ENCODE measurements at regions not wholly inside any gene's neighbourhood (a gene's known extent, or its start where the extent isn't known, plus 50 kb on each side); places are given as distances from the start of the nearest gene placed in this dataset.

DNA sequence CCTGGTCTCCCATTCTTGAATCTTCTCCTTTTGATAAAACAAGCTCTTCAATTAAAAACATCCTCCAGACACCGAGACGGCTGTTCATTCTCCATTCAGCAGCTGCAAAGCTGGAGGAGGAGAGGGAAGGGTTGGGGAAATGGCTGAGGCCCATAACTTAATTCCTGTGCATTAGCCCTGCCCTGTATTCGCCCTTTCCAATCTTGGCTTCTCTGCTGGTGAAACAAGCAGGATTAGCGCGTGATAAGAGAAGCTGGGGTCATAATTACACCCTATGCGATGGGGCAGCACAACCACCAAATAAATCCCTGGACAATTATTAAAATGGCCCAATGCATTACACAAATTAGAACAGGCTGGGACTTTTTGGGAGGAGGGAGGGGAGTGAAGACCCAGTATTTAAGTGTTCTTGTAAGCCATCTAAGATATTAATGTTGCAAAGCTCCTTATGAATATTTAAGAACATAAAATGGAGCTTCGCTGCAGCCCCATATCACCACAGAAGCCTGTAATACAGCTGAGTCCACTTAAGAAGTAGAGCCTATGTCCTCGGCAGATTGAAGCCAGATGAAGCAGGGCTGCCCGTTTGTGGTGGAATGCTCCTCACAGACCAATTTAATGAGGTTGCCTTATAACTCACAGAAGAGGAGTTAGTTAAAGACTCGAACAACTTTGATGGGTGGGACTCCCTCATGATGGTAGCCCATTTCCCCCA is 176.6 kb upstream of the SKOR2 start:
- Histone ChIP-seq H3K36me3 (replicated peaks) (no peaks in the 10 kb centered on the region), H3K9me3 (no peaks in the 10 kb centered on the region), H3K27me3 (ENCODE audit: low read depth) (no peaks in the 10 kb centered on the region), H3K4me3 (no peak overlapping the region), H3K4me1 (no peaks in the 10 kb centered on the region)
- DNase-seq (ENCODE audit: low spot score in 2 of 2) = no peak
- in situ Hi-C loops (cut with MboI; ENCODE audit: low sequenced_read_pairs) = no loop called here

DNA sequence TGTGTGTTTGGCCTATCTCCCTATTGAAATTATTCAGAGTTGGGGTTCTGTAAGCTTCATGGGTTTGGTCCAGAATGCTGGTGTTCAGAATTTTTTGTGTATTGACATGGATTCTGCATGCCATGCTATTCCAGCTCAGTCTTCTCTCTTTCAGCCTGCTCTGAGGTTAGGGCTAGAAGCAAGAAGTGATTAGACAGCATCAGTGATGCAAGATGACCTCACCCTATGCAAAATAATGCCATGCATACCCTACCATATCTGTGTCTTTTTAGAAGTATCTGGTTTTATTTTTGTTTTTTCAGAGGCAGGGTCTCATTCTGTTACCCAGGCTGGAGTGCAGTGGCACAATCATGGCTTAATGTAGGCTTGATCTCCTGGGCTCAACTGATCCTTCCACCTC is 175.6 kb upstream of the SKOR2 start:
- in situ Hi-C loops (cut with MboI; ENCODE audit: low sequenced_read_pairs) = no loop called here
- Histone ChIP-seq H3K27me3 (ENCODE audit: low read depth) (no peaks in the 10 kb centered on the region), H3K4me1 (no peaks in the 10 kb centered on the region), H3K36me3 (replicated peaks) (no peaks in the 10 kb centered on the region), H3K4me3 (no peak overlapping the region), H3K9me3 (no peaks in the 10 kb centered on the region)
- DNase-seq (ENCODE audit: low spot score in 2 of 2) = no peak

DNA sequence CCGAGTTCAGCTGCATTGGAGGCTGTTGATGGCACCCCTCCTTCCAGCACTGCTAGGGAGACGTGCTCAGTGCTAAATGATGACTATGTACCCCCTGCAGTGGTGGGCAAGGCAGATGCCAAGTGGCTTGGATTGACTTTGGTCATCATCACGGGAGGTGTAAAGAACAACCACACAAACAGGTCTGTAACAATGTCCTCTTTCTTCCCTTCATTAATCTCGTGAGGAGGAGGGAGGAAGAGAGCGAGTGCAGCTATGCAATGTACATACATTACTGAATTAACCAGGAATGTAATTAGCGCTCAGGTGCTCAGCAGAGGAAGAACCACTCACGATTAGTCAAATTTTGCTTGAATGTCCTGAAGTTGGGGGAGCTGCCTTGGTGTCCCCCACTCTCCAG is 173.9 kb upstream of the SKOR2 start:
- Histone ChIP-seq H3K27me3 (ENCODE audit: low read depth) (no peaks in the 10 kb centered on the region), H3K4me1 (no peaks in the 10 kb centered on the region), H3K9me3 (no peaks in the 10 kb centered on the region), H3K36me3 (replicated peaks) (no peaks in the 10 kb centered on the region), H3K4me3 (no peak overlapping the region)
- no peak for DNase-seq (ENCODE audit: low spot score in 2 of 2)
- in situ Hi-C loops (cut with MboI; ENCODE audit: low sequenced_read_pairs) = no loop called here

DNA sequence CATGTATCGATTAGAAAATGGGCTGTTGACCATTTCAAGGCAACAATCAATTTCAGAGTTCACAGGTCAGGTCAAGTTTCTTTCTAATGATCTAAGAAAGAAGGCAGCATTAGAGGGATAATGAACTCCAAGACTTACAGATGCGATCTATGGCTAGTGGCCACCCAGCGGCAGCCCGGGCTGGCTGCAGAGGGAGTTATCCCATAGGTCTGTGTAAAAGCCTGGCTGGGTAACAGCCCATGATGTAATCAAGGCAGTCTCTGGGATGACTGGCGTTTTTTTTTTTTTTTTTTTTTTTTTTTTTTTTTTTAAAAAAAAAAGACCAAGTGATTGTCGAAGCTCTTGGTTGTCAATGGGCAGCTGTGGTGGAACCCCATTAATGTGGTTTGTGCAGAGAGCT is 171.1 kb upstream of the SKOR2 start:
- in situ Hi-C loops (cut with MboI; ENCODE audit: low sequenced_read_pairs) = no loop called here
- H3K4me1 ChIP-seq = no peaks in the 10 kb centered on the region
- no peak for DNase-seq (ENCODE audit: low spot score in 2 of 2)
- no peak overlapping the region for H3K4me3 ChIP-seq
- no peaks in the 10 kb centered on the region for H3K27me3 ChIP-seq (ENCODE audit: low read depth)
- no peaks in the 10 kb centered on the region for H3K36me3 ChIP-seq (replicated peaks)
- no peaks in the 10 kb centered on the region for H3K9me3 ChIP-seq

DNA sequence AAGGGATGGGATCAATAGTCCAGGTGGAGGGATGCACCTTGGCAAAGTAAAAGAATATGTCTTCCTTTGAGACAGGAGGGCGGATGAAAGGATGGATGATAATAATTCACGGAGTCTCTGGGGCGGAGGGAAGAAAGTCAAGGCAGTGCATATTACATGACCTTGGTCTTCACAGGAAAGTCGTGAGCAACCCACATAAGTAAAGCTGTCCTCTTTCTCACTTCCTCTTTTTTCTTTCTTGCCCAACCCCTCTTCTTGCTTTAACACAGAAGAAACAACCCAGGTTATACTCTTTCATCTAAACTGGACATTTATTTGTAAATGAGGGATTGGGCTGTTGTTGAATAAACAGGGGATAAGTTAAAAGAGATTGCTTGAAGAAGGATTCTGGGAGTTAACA is 168.7 kb upstream of the SKOR2 start:
- H3K9me3 ChIP-seq = no peaks in the 10 kb centered on the region
- in situ Hi-C loops (cut with MboI; ENCODE audit: low sequenced_read_pairs) = no loop called here
- H3K36me3 ChIP-seq (replicated peaks) = no peaks in the 10 kb centered on the region
- no peak overlapping the region for H3K4me3 ChIP-seq
- no peaks in the 10 kb centered on the region for H3K4me1 ChIP-seq
- H3K27me3 ChIP-seq (ENCODE audit: low read depth) = peaks cover 14% of the 10 kb centered on the region; the same call in 1 of the 2 replicates
- DNase-seq (ENCODE audit: low spot score in 2 of 2) = no peak

DNA sequence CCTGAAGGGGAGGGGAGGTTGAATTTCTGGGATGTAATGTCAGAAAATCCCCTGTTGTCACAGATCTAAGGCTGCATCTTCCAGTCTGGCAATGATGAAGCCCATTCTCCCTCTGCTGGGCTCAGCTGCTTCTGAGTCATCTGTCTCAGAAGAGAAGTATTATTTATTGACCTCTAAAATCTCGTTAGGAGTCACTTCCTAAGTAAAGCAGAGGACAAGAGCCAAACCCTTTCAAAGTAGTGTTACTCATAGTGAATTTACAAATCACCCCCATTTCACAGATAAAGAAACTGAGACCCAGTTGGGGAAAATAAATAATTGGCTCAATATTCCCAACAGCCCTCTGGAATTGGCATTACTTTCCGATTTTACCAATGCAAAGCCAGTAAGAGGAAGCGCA is 167.3 kb upstream of the SKOR2 start:
- no peaks in the 10 kb centered on the region for H3K9me3 ChIP-seq
- H3K4me3 ChIP-seq = no peak overlapping the region
- in situ Hi-C loops (cut with MboI; ENCODE audit: low sequenced_read_pairs) = no loop called here
- H3K4me1 ChIP-seq = no peaks in the 10 kb centered on the region
- DNase-seq (ENCODE audit: low spot score in 2 of 2) = no peak
- H3K36me3 ChIP-seq (replicated peaks) = no peaks in the 10 kb centered on the region
- H3K27me3 ChIP-seq (ENCODE audit: low read depth) = peaks cover 14% of the 10 kb centered on the region; the same call in 1 of the 2 replicates

DNA sequence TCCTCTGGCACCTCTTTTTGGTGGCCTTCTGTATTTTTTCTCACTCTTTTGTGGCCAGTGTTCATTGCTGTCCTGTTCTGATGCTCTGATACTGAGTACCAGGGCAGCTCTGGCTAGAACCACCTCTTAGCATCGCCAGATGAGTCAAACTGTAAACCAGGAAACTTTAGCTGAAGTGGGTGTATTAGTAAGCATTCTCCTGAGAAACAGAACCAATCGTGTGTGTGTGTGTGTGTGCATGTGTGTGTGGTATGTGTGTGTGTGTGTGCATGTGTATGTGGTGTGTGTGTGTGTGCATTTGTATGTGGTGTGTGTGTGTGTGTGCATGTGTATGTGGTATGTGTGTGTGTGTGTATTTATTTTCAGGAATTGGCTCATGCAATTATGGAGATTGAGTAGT is 166.3 kb upstream of the SKOR2 start:
- Histone ChIP-seq H3K4me3 (no peak overlapping the region), H3K27me3 (ENCODE audit: low read depth) (peaks cover 14% of the 10 kb centered on the region; the same call in 1 of the 2 replicates), H3K9me3 (no peaks in the 10 kb centered on the region), H3K36me3 (replicated peaks) (no peaks in the 10 kb centered on the region), H3K4me1 (no peaks in the 10 kb centered on the region)
- in situ Hi-C loops (cut with MboI; ENCODE audit: low sequenced_read_pairs) = no loop called here
- no peak for DNase-seq (ENCODE audit: low spot score in 2 of 2)

DNA sequence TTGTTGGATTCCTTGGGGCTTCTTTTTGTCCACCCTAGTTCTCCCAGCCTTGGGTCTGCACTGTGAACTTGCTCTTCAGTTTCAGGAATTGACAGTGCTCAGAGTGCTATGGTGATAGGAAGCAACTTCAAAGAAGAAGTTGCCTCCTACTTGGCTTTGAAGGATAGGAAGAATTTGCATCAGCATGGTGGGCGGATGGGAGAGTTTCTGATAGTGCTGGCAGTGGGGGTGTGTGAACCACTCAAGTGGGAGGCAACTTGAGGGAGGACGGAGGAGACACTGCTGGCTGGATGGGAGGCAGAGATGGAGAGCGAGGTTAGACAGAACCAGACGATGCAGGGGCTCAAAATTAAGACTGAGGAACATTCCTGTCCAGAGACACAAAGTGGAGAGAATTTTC is 164.4 kb upstream of the SKOR2 start:
- Histone ChIP-seq H3K36me3 (replicated peaks) (no peaks in the 10 kb centered on the region), H3K27me3 (ENCODE audit: low read depth) (peaks cover 14% of the 10 kb centered on the region; the same call in 1 of the 2 replicates), H3K4me3 (no peak overlapping the region), H3K4me1 (no peaks in the 10 kb centered on the region), H3K9me3 (no peaks in the 10 kb centered on the region)
- in situ Hi-C loops (cut with MboI; ENCODE audit: low sequenced_read_pairs) = no loop called here
- DNase-seq (ENCODE audit: low spot score in 2 of 2) = no peak

DNA sequence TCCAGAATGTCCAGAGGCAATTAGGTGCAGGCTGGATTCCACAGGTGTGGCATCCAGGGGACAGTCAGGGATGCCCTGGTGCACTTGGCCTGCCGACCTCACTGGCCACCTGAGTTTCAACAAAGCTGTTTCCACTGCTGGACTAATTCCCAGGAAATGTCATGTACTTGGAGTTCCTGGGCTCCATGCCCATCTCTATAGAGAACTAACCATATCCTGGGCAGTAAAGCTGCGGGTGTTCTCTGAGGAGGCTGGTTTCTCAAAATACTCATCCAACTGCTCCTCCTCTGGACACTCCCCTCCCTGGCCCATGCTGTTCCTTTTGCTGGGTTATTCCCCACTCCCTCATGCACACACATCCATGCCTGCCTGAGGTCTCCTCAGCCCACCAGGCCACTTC is 161.9 kb upstream of the SKOR2 start:
- in situ Hi-C loops (cut with MboI; ENCODE audit: low sequenced_read_pairs) = no loop called here
- DNase-seq (ENCODE audit: low spot score in 2 of 2) = no peak

DNA sequence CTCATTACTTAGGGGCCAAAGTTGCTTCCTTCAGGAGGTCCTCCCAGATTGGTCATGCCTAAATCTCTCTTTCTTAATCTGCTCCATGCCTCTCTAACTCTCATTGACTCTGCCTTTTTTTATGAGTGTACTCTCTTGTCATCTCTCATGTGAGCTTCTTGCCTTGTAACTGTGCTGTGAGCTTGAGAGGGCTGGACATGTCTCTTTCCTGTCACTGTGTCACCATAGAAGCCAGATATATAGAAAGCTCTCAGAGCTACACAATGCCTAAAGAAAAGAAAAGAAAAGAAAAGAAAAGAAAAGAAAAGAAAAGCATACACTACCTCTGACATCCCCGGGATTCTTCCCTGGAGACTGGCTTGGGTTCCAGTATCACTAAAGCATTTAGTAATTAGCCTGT is 161.5 kb upstream of the SKOR2 start:
- H3K4me1 ChIP-seq = no peaks in the 10 kb centered on the region
- no peaks in the 10 kb centered on the region for H3K36me3 ChIP-seq (replicated peaks)
- H3K9me3 ChIP-seq = no peaks in the 10 kb centered on the region
- in situ Hi-C loops (cut with MboI; ENCODE audit: low sequenced_read_pairs) = no loop called here
- no peak overlapping the region for H3K4me3 ChIP-seq
- peaks cover 14% of the 10 kb centered on the region; the same call in 1 of the 2 replicates for H3K27me3 ChIP-seq (ENCODE audit: low read depth)
- DNase-seq (ENCODE audit: low spot score in 2 of 2) = no peak

More for the DNA sequence above, 161.9 kb upstream of the SKOR2 start:
- Histone ChIP-seq H3K36me3 (replicated peaks) (no peaks in the 10 kb centered on the region), H3K27me3 (ENCODE audit: low read depth) (peaks cover 14% of the 10 kb centered on the region; the same call in 1 of the 2 replicates), H3K9me3 (no peaks in the 10 kb centered on the region), H3K4me1 (no peaks in the 10 kb centered on the region), H3K4me3 (no peak overlapping the region)

DNA sequence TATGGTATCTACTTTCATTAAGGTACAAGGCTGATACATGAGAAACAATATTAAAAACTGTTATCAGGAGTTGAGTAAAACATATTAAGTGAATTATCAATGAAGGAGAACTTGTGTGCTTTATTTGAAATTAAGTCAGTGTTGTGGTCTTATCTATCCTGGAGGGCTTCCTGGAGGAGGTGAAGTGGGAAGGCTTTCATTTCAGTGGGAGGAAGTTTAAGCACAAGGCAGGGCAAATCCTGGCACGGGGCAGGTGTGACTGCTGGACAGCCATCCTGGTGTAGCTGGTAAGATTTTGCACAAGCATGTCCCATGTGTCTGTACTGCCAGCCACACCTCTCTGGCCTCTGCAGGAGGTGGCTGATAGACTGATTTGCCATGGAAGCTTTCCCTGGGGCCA is 159.7 kb upstream of the SKOR2 start:
- no peaks in the 10 kb centered on the region for H3K36me3 ChIP-seq (replicated peaks)
- peaks cover 6% of the 10 kb centered on the region; the same call in 1 of the 2 replicates for H3K27me3 ChIP-seq (ENCODE audit: low read depth)
- no peak for DNase-seq (ENCODE audit: low spot score in 2 of 2)
- H3K4me3 ChIP-seq = no peak overlapping the region
- H3K9me3 ChIP-seq = no peaks in the 10 kb centered on the region
- H3K4me1 ChIP-seq = no peaks in the 10 kb centered on the region
- in situ Hi-C loops (cut with MboI; ENCODE audit: low sequenced_read_pairs) = no loop called here

DNA sequence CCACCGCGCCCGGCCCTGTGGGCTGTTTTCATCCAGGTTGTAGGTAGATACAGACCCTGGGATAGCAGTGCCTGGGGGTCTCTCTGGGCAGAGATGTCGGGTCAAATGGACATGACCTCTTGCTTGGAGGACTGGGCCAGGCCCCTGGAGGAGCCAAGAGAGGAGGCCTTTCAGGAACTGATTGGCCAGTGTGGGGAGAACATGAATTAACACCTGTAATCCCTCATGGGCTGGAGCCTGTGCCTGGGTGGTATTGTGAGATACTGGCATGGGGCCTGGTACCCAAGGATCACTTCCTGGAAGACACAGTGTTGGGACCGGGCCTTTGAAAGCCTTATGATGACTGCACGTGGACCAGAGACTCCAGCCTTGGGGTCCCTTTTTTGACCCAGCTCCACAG is 158.7 kb upstream of the SKOR2 start:
- no peak for DNase-seq (ENCODE audit: low spot score in 2 of 2)
- no peaks in the 10 kb centered on the region for H3K4me1 ChIP-seq
- H3K27me3 ChIP-seq (ENCODE audit: low read depth) = no peaks in the 10 kb centered on the region
- in situ Hi-C loops (cut with MboI; ENCODE audit: low sequenced_read_pairs) = no loop called here
- no peak overlapping the region for H3K4me3 ChIP-seq
- H3K9me3 ChIP-seq = no peaks in the 10 kb centered on the region
- no peaks in the 10 kb centered on the region for H3K36me3 ChIP-seq (replicated peaks)

DNA sequence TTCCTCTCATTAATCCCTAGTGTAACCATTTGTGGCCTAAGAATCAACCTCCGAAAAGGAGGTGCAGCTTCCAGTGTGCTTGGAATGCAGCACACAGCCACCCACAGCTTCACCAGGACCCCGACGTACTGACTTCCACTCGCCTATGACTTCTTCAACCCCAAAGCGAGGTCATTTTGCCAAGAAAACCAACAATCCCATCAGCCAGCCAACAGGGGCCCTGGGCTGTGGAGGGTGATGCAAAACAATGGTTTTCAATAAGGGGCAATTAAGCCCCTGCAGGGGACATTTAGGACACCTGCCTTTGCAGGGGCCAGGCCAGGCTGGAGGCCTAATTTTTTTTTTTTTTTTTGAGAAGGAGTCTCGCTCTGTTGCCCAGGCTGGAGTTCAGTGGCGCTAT is 158.1 kb upstream of the SKOR2 start:
- Histone ChIP-seq H3K4me3 (no peak overlapping the region), H3K4me1 (no peaks in the 10 kb centered on the region), H3K9me3 (no peaks in the 10 kb centered on the region), H3K27me3 (ENCODE audit: low read depth) (no peaks in the 10 kb centered on the region), H3K36me3 (replicated peaks) (no peaks in the 10 kb centered on the region)
- no peak for DNase-seq (ENCODE audit: low spot score in 2 of 2)
- in situ Hi-C loops (cut with MboI; ENCODE audit: low sequenced_read_pairs) = no loop called here

DNA sequence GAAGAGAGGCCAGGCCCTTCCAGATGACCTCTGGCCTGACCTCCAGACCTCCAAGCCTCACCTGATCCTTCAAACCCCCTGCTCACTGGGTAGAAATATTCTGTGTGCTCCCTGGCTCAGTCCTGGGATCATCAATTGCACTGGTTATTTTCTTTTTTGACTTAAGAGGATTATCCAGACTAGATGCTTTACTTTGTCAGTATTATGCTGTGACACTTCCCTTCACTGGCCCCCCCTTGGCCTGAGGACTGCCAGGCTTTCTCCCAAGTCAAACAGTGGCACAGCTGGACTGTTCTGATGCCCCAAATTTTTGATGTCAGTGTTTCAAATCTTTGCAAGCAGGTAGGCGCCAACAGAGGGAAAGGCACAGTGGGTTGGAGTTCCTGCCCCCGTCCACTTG is 156.3 kb upstream of the SKOR2 start:
- Histone ChIP-seq H3K4me3 (no peak overlapping the region), H3K9me3 (no peaks in the 10 kb centered on the region), H3K27me3 (ENCODE audit: low read depth) (no peaks in the 10 kb centered on the region), H3K4me1 (no peaks in the 10 kb centered on the region), H3K36me3 (replicated peaks) (no peaks in the 10 kb centered on the region)
- no peak for DNase-seq (ENCODE audit: low spot score in 2 of 2)
- in situ Hi-C loops (cut with MboI; ENCODE audit: low sequenced_read_pairs) = no loop called here

DNA sequence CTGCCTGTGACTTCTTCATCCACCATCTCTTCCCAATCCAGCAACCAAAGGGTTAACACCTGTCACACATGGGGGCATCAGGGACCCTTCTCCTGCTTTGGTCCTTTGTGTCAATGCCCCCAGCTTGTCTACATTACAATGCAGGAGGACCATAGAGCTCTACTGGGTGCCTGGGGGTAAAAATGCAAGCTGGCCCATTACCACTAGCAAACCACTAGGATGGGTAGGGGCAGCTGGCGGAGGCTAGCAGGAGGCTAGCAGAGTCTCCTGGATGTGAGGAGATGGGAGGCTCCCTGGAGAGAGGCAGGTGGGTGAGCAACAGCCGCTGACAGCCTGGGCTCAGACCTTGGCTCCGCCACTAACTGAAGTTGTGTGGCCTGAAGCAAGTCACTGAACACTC is 153.4 kb upstream of the SKOR2 start:
- H3K36me3 ChIP-seq (replicated peaks) = no peaks in the 10 kb centered on the region
- no peaks in the 10 kb centered on the region for H3K4me1 ChIP-seq
- no peak for DNase-seq (ENCODE audit: low spot score in 2 of 2)
- no peaks in the 10 kb centered on the region for H3K9me3 ChIP-seq
- H3K4me3 ChIP-seq = no peak overlapping the region
- no peaks in the 10 kb centered on the region for H3K27me3 ChIP-seq (ENCODE audit: low read depth)
- in situ Hi-C loops (cut with MboI; ENCODE audit: low sequenced_read_pairs) = no loop called here

Data from HAP-1 (cell line).